GM23248 (cell line): ENCODE measurements at regions not wholly inside any gene's neighbourhood (a gene's known extent, or its start where the extent isn't known, plus 50 kb on each side); places are given as distances from the start of the nearest gene placed in this dataset.
A peak's percentile ranks its signal among the peaks of the same experiment; 100 is the strongest.

Experiments used
- DNase-seq: peaks from one replicate; pipeline ENCODE4 v3.0.0-alpha.2; 2015
- H2AFZ ChIP-seq: fragments of 200-600 bp; sonication (generic); 2 replicates; pipeline ENCODE4 v1.6.1; 2016; ENCODE audit warnings: antibody characterized with exemption
- H3F3A ChIP-seq: fragments of 200-600 bp; sonication (generic); 2 replicates; pipeline ENCODE4 v1.6.1; 2016; ENCODE audit warnings: mild to moderate bottlenecking, antibody characterized with exemption, mixed run types; ENCODE audit not compliant: insufficient read depth
- H3K27ac ChIP-seq: fragments of 200-600 bp; sonication (generic); 2 replicates; pipeline ENCODE4 v1.5.1; 2016; ENCODE audit warnings: mild to moderate bottlenecking
- H3K27me3 ChIP-seq: fragments of 200-600 bp; sonication (generic); replicated peaks from 2 replicates; pipeline ENCODE4 v1.6.1; 2016; ENCODE audit warnings: mild to moderate bottlenecking; ENCODE audit not compliant: insufficient read depth
- H3K36me3 ChIP-seq: fragments of 200-600 bp; sonication (generic); 2 replicates; pipeline ENCODE4 v1.6.1; 2016; ENCODE audit warnings: low read depth, mild to moderate bottlenecking
- H3K4me1 ChIP-seq: fragments of 200-600 bp; sonication (generic); 2 replicates; pipeline ENCODE4 v1.6.1; 2016; ENCODE audit warnings: mild to moderate bottlenecking; ENCODE audit not compliant: insufficient read depth
- H3K4me2 ChIP-seq: fragments of 200-600 bp; sonication (generic); one replicate; pipeline ENCODE4 v1.6.1; 2016; ENCODE audit warnings: mild to moderate bottlenecking; ENCODE audit not compliant: unreplicated experiment
- H3K4me3 ChIP-seq: fragments of 200-600 bp; sonication (generic); 2 replicates; pipeline ENCODE4 v1.5.1; 2016; ENCODE audit warnings: mild to moderate bottlenecking
- H3K79me2 ChIP-seq: fragments of 200-600 bp; sonication (generic); 2 replicates; pipeline ENCODE4 v1.6.1; 2016; ENCODE audit warnings: mild to moderate bottlenecking; ENCODE audit not compliant: insufficient read depth
- H3K9ac ChIP-seq: fragments of 200-600 bp; sonication (generic); 2 replicates; pipeline ENCODE4 v1.6.1; 2016; ENCODE audit warnings: mild to moderate bottlenecking
- H3K9me2 ChIP-seq: fragments of 200-600 bp; sonication (generic); 2 replicates; pipeline ENCODE4 v1.6.1; 2016; ENCODE audit warnings: mixed run types, mild to moderate bottlenecking, moderate library complexity; ENCODE audit not compliant: insufficient read depth
- H3K9me3 ChIP-seq: fragments of 200-600 bp; sonication (generic); one replicate; pipeline ENCODE4 v1.6.1; 2017; ENCODE audit warnings: low read depth
- H4K20me1 ChIP-seq: fragments of 200-600 bp; sonication (generic); 2 replicates; pipeline ENCODE4 v1.6.0; 2016; ENCODE audit not compliant: insufficient read depth
- EZH2 ChIP-seq: fragments of 200-600 bp; sonication (generic); IDR thresholded peaks from 2 replicates; pipeline ENCODE4 v1.6.1; 2018; ENCODE audit warnings: antibody characterized with exemption, mild to moderate bottlenecking; ENCODE audit not compliant: insufficient read depth, poor library complexity, severe bottlenecking
- EZH2phosphoT487 ChIP-seq: fragments of 200-600 bp; sonication (generic); IDR thresholded peaks from 2 replicates; pipeline ENCODE4 v1.6.1; 2018; ENCODE audit warnings: antibody characterized with exemption, moderate library complexity, mild to moderate bottlenecking, low read depth; ENCODE audit not compliant: insufficient read depth
- WGBS, 2 experiments: methylation state at CpG; one replicate each; pipeline ENCODE4 v1.1.6; 2015 to 2017; ENCODE audit warnings: low lambda C conversion rate in 2 of 2, low coverage in 1 of 2; ENCODE audit errors: missing lambda C conversion rate in 2 of 2; 5-methylcytosine and 5-hydroxymethylcytosine counted together
- in situ Hi-C: fragments of 300-500 bp; cut with MboI; formaldehyde crosslinking; loops from 2 replicates; pipeline ENCODE4 v1.15.0; 2020

- TF ChIP-seq EZH2phosphoT487 = no peak
- H3K79me2 ChIP-seq = no peaks in the 10 kb centered on the region
- H3K9me3 ChIP-seq = no peaks in the 10 kb centered on the region
- H3K9ac ChIP-seq = no peak overlapping the region
- H3K27ac ChIP-seq = no peak overlapping the region
- H3K4me2 ChIP-seq = no peak overlapping the region
- no peaks in the 10 kb centered on the region for H3K27me3 ChIP-seq
- WGBS, 2 experiments = 60 to 66% methylated on average over 2 of the region's 2 CpGs
- H3K9me2 ChIP-seq = no peaks in the 10 kb centered on the region
- H4K20me1 ChIP-seq = no peaks in the 10 kb centered on the region
- DNase-seq = peak; percentile 21
- H3F3A ChIP-seq = no peaks in the 10 kb centered on the region
- no peak overlapping the region for H3K4me3 ChIP-seq
- H3K4me1 ChIP-seq = no peaks in the 10 kb centered on the region
- in situ Hi-C loops = no loop called here
- no peak overlapping the region for H2AFZ ChIP-seq
- no peaks in the 10 kb centered on the region for H3K36me3 ChIP-seq
Measured at GRCh38 chr12:29051221-29051620, 97.9 kb upstream of the FAR2 start.

- Histone ChIP-seq H3K4me3 (no peak overlapping the region), H3K79me2 (no peaks in the 10 kb centered on the region), H3K9me2 (no peaks in the 10 kb centered on the region), H2AFZ (no peak overlapping the region), H3K9ac (no peak overlapping the region), H3K4me1 (no peaks in the 10 kb centered on the region), H3K36me3 (no peaks in the 10 kb centered on the region), H3K27me3 (no peaks in the 10 kb centered on the region), H3K4me2 (no peak overlapping the region), H3F3A (no peaks in the 10 kb centered on the region), H3K27ac (no peak overlapping the region), H4K20me1 (no peaks in the 10 kb centered on the region), H3K9me3 (no peaks in the 10 kb centered on the region)
- 81 to 97% methylated on average over 1 of the region's 1 CpG for WGBS, 2 experiments
- in situ Hi-C loops = no loop called here
- DNase-seq = no peak
- TF ChIP-seq EZH2phosphoT487 = no peak
- no peak for TF ChIP-seq EZH2
Measured at GRCh38 chr12:29053567-29053966, 95.5 kb upstream of the FAR2 start.

DNA sequence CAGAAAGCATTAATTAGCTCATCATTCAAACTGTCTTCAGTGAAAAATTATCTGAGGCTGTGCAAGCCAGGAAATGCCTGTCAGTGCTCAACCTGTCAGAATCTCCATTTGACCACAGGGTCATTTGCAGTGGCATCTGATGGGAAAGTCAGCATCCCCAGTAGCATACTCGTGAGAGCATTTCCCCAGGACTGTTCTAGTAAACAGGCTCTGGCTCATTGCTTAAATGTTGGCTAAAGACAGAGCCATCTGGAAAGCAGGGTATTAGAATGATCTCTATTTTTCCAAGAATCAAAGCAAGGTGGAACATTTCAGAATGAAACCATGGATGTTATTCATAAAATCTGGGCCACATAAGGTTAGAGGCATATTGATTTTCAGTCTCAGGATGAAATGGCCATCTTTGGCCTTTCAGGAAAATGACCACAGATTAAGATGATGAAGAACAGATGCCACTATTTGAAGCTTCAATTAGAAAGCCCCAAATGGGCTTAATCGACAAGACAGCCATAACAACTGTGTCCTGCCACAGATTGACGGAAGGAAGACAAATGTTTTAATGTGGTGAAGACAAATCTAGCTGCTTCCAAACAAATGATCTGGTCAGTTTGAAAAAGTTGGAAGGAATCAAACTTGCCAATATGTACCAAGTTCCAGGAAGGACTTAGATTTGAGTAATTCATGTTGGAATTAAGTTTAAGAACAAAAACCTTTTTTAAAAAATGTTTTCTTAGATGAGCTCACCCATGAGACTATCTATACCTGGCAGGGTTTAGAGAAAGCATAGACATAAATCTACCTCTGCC is 94.0 kb upstream of the FAR2 start:
- Histone ChIP-seq H3K4me2 (no peak overlapping the region), H3K36me3 (no peaks in the 10 kb centered on the region), H3K9me3 (no peaks in the 10 kb centered on the region), H3K27me3 (no peaks in the 10 kb centered on the region), H2AFZ (no peak overlapping the region), H3K9ac (no peak overlapping the region), H3K79me2 (no peaks in the 10 kb centered on the region), H3K27ac (no peak overlapping the region), H3F3A (no peaks in the 10 kb centered on the region), H3K9me2 (no peaks in the 10 kb centered on the region), H4K20me1 (no peaks in the 10 kb centered on the region), H3K4me1 (no peaks in the 10 kb centered on the region), H3K4me3 (no peak overlapping the region)
- no peak for DNase-seq
- no peak for TF ChIP-seq EZH2
- no peak for TF ChIP-seq EZH2phosphoT487
- 29 to 31% methylated on average over 3 of the region's 3 CpGs for WGBS, 2 experiments
- in situ Hi-C loops = no loop called here

GRCh38 chr12:29066011-29066588 is 83.0 kb upstream of the FAR2 start:
- Histone ChIP-seq H3K4me1 (no peaks in the 10 kb centered on the region; the same call in 1 of the 2 replicates), H3K9ac (no peak overlapping the region), H3K36me3 (no peaks in the 10 kb centered on the region), H2AFZ (no peak overlapping the region), H3K9me3 (no peaks in the 10 kb centered on the region), H3K27ac (no peak overlapping the region), H3K4me2 (no peak overlapping the region), H3K27me3 (no peaks in the 10 kb centered on the region), H3F3A (no peaks in the 10 kb centered on the region), H3K79me2 (no peaks in the 10 kb centered on the region), H3K9me2 (no peaks in the 10 kb centered on the region), H4K20me1 (no peaks in the 10 kb centered on the region), H3K4me3 (no peak overlapping the region)
- in situ Hi-C loops = no loop called here
- TF ChIP-seq EZH2phosphoT487 (no peak), EZH2 (no peak)
- 7 to 17% methylated on average over 1 of the region's 1 CpG for WGBS, 2 experiments
- peak; percentile 79 for DNase-seq
